ENCODE measurements at regions not wholly inside any gene's neighbourhood (a gene's known extent, or its start where the extent isn't known, plus 50 kb on each side); places are given as distances from the start of the nearest gene placed in this dataset.

GRCh38 chr16:17802571-17802970 is 331.8 kb upstream of the XYLT1 start:
- peaks cover 5% of the 10 kb centered on the region for H3K9me3 Mint-ChIP-seq
- no peak overlapping the region for H3K27ac Mint-ChIP-seq
- H3K27me3 Mint-ChIP-seq, result peaks cover 30% of the 10 kb centered on the region
- no peak for ATAC-seq (replicated peaks)
- H3K36me3 Mint-ChIP-seq (ENCODE audit: low read depth), result no peaks in the 10 kb centered on the region
- H3K4me1 Mint-ChIP-seq, result no peaks in the 10 kb centered on the region
- no peak overlapping the region for H3K4me3 Mint-ChIP-seq

GRCh38 chr16:17801068-17801467 is 330.3 kb upstream of the XYLT1 start:
- H3K27me3 Mint-ChIP-seq, result peaks cover 27% of the 10 kb centered on the region
- H3K4me3 Mint-ChIP-seq, result no peak overlapping the region
- no peaks in the 10 kb centered on the region for H3K36me3 Mint-ChIP-seq (ENCODE audit: low read depth)
- peaks cover 5% of the 10 kb centered on the region for H3K9me3 Mint-ChIP-seq
- no peak overlapping the region for H3K27ac Mint-ChIP-seq
- H3K4me1 Mint-ChIP-seq, result no peaks in the 10 kb centered on the region
- no peak for ATAC-seq (replicated peaks)

- H3K27me3 Mint-ChIP-seq, result peaks cover 14% of the 10 kb centered on the region
- no peak overlapping the region for H3K4me3 Mint-ChIP-seq
- H3K9me3 Mint-ChIP-seq, result peaks cover 5% of the 10 kb centered on the region
- H3K27ac Mint-ChIP-seq, result no peak overlapping the region
- no peak for ATAC-seq (replicated peaks)
- H3K36me3 Mint-ChIP-seq (ENCODE audit: low read depth), result no peaks in the 10 kb centered on the region
- no peaks in the 10 kb centered on the region for H3K4me1 Mint-ChIP-seq
These were observed 328.0 kb upstream of the XYLT1 start for GRCh38 chr16:17798716-17799115.

GRCh38 chr16:17793354-17793753 is 322.6 kb upstream of the XYLT1 start:
- H3K27ac Mint-ChIP-seq, result no peak overlapping the region
- H3K4me3 Mint-ChIP-seq, result no peak overlapping the region
- H3K36me3 Mint-ChIP-seq (ENCODE audit: low read depth), result no peaks in the 10 kb centered on the region
- peaks cover 8% of the 10 kb centered on the region for H3K27me3 Mint-ChIP-seq
- H3K9me3 Mint-ChIP-seq, result peaks cover 5% of the 10 kb centered on the region
- no peak for ATAC-seq (replicated peaks)
- H3K4me1 Mint-ChIP-seq, result no peaks in the 10 kb centered on the region

- H3K27me3 Mint-ChIP-seq, result no peaks in the 10 kb centered on the region
- no peaks in the 10 kb centered on the region for H3K4me1 Mint-ChIP-seq
- H3K9me3 Mint-ChIP-seq, result no peaks in the 10 kb centered on the region
- H3K4me3 Mint-ChIP-seq, result no peak overlapping the region
- no peaks in the 10 kb centered on the region for H3K36me3 Mint-ChIP-seq (ENCODE audit: low read depth)
- no peak overlapping the region for H3K27ac Mint-ChIP-seq
- no peak for ATAC-seq (replicated peaks)
These were observed 313.3 kb upstream of the XYLT1 start for GRCh38 chr16:17784073-17784472.

- H3K9me3 Mint-ChIP-seq, result peaks cover 5% of the 10 kb centered on the region
- no peak for ATAC-seq (replicated peaks)
- no peak overlapping the region for H3K4me3 Mint-ChIP-seq
- H3K27ac Mint-ChIP-seq, result no peak overlapping the region
- H3K36me3 Mint-ChIP-seq (ENCODE audit: low read depth), result no peaks in the 10 kb centered on the region
- H3K27me3 Mint-ChIP-seq, result peaks cover 13% of the 10 kb centered on the region
- no peaks in the 10 kb centered on the region for H3K4me1 Mint-ChIP-seq
These were observed 309.4 kb upstream of the XYLT1 start for GRCh38 chr16:17780181-17780580.

GRCh38 chr16:17777408-17777863 is 306.7 kb upstream of the XYLT1 start:
- peaks cover 5% of the 10 kb centered on the region for H3K9me3 Mint-ChIP-seq
- no peaks in the 10 kb centered on the region for H3K36me3 Mint-ChIP-seq (ENCODE audit: low read depth)
- no peak overlapping the region for H3K4me3 Mint-ChIP-seq
- no peak for ATAC-seq (replicated peaks)
- no peaks in the 10 kb centered on the region for H3K4me1 Mint-ChIP-seq
- H3K27ac Mint-ChIP-seq, result no peak overlapping the region
- peaks cover 17% of the 10 kb centered on the region for H3K27me3 Mint-ChIP-seq

GRCh38 chr16:17776888-17777287 is 306.1 kb upstream of the XYLT1 start:
- Mint-ChIP-seq H3K27ac (no peak overlapping the region), H3K9me3 (peaks cover 5% of the 10 kb centered on the region), H3K27me3 (peaks cover 17% of the 10 kb centered on the region), H3K4me3 (no peak overlapping the region), H3K36me3 (ENCODE audit: low read depth) (no peaks in the 10 kb centered on the region), H3K4me1 (no peaks in the 10 kb centered on the region)
- no peak for ATAC-seq (replicated peaks)

- no peak overlapping the region for H3K27ac Mint-ChIP-seq
- H3K4me1 Mint-ChIP-seq, result no peaks in the 10 kb centered on the region
- no peak for ATAC-seq (replicated peaks)
- H3K27me3 Mint-ChIP-seq, result peaks cover 17% of the 10 kb centered on the region
- H3K9me3 Mint-ChIP-seq, result peaks cover 5% of the 10 kb centered on the region
- H3K36me3 Mint-ChIP-seq (ENCODE audit: low read depth), result no peaks in the 10 kb centered on the region
- H3K4me3 Mint-ChIP-seq, result no peak overlapping the region
These were observed 305.7 kb upstream of the XYLT1 start for GRCh38 chr16:17776465-17776864.

GRCh38 chr16:17775061-17775460 is 304.3 kb upstream of the XYLT1 start:
- Mint-ChIP-seq H3K4me1 (no peaks in the 10 kb centered on the region), H3K36me3 (ENCODE audit: low read depth) (no peaks in the 10 kb centered on the region), H3K27ac (no peak overlapping the region), H3K27me3 (peaks cover 17% of the 10 kb centered on the region), H3K4me3 (no peak overlapping the region), H3K9me3 (peaks cover 11% of the 10 kb centered on the region)
- ATAC-seq (replicated peaks), result no peak

GRCh38 chr16:17773698-17774101 is 302.9 kb upstream of the XYLT1 start:
- H3K27ac Mint-ChIP-seq, result no peak overlapping the region
- no peaks in the 10 kb centered on the region for H3K36me3 Mint-ChIP-seq (ENCODE audit: low read depth)
- peaks cover 20% of the 10 kb centered on the region for H3K27me3 Mint-ChIP-seq
- no peak overlapping the region for H3K4me3 Mint-ChIP-seq
- no peak for ATAC-seq (replicated peaks)
- no peaks in the 10 kb centered on the region for H3K4me1 Mint-ChIP-seq
- H3K9me3 Mint-ChIP-seq, result peaks cover 14% of the 10 kb centered on the region

- Mint-ChIP-seq H3K27ac (no peak overlapping the region), H3K9me3 (peaks cover 9% of the 10 kb centered on the region), H3K4me3 (no peak overlapping the region), H3K36me3 (ENCODE audit: low read depth) (no peaks in the 10 kb centered on the region), H3K4me1 (no peaks in the 10 kb centered on the region), H3K27me3 (peaks cover 9% of the 10 kb centered on the region)
- no peak for ATAC-seq (replicated peaks)
These were observed 299.3 kb upstream of the XYLT1 start for GRCh38 chr16:17770104-17770503.

- no peak overlapping the region for H3K27ac Mint-ChIP-seq
- H3K9me3 Mint-ChIP-seq, result peaks cover 9% of the 10 kb centered on the region
- ATAC-seq (replicated peaks), result no peak
- H3K27me3 Mint-ChIP-seq, result peaks cover 9% of the 10 kb centered on the region
- no peak overlapping the region for H3K4me3 Mint-ChIP-seq
- no peaks in the 10 kb centered on the region for H3K4me1 Mint-ChIP-seq
- H3K36me3 Mint-ChIP-seq (ENCODE audit: low read depth), result no peaks in the 10 kb centered on the region
These were observed 298.3 kb upstream of the XYLT1 start for GRCh38 chr16:17769065-17769464.

GRCh38 chr16:17768257-17768656 is 297.5 kb upstream of the XYLT1 start:
- no peak overlapping the region for H3K27ac Mint-ChIP-seq
- no peak overlapping the region for H3K4me3 Mint-ChIP-seq
- H3K4me1 Mint-ChIP-seq, result no peaks in the 10 kb centered on the region
- H3K36me3 Mint-ChIP-seq (ENCODE audit: low read depth), result no peaks in the 10 kb centered on the region
- no peak for ATAC-seq (replicated peaks)
- H3K27me3 Mint-ChIP-seq, result peaks cover 6% of the 10 kb centered on the region
- peaks cover 9% of the 10 kb centered on the region for H3K9me3 Mint-ChIP-seq

GRCh38 chr16:17766012-17766411 is 295.3 kb upstream of the XYLT1 start:
- Mint-ChIP-seq H3K4me1 (no peaks in the 10 kb centered on the region), H3K27ac (no peak overlapping the region), H3K4me3 (no peak overlapping the region), H3K36me3 (ENCODE audit: low read depth) (no peaks in the 10 kb centered on the region), H3K9me3 (peaks cover 9% of the 10 kb centered on the region), H3K27me3 (peaks cover 14% of the 10 kb centered on the region)
- no peak for ATAC-seq (replicated peaks)

Measured in activated T-helper 17 cell treated with anti-CD3 and anti-CD28 coated beads, Interleukin-2, amount 50 U/mL, for 72 hours (primary cell).